Neural cell (in vitro differentiated cells): ENCODE measurements at regions not wholly inside any gene's neighbourhood (a gene's known extent, or its start where the extent isn't known, plus 50 kb on each side); places are given as distances from the start of the nearest gene placed in this dataset.

Source experiments
- EP300 ChIP-seq: fragments of 450-650 bp; conservative IDR thresholded peaks from 2 replicates; pipeline ENCODE4 v1.6.1; 2014; ENCODE audit warnings: antibody characterized with exemption, mild to moderate bottlenecking, moderate library complexity; ENCODE audit not compliant: poor library complexity, severe bottlenecking
- POLR2AphosphoS5 ChIP-seq: IDR thresholded peaks from 2 replicates; pipeline ENCODE4 v1.6.1; 2012

- no peak for TF ChIP-seq EP300
- TF ChIP-seq POLR2AphosphoS5, result no peak
These were observed 94.0 kb upstream of the IFNGR1 start for GRCh38 chr6:137313211-137313610.
